Left forelimb (tissue), 1 donor: ENCODE measurements at regions not wholly inside any gene's neighbourhood (a gene's known extent, or its start where the extent isn't known, plus 50 kb on each side); places are given as distances from the start of the nearest gene placed in this dataset.
"Not testable (repeated sequence)": the region's sequence is repeated elsewhere in the genome, so short reads cannot be mapped to it uniquely, and the experiment has no call there.

Experiments
- DNase-seq: peaks from one replicate; pipeline ENCODE4 v3.0.0-alpha.2; 2018; ENCODE audit warnings: low spot score

GRCh38 chr21:35314857-35315582 is 265.9 kb upstream of the RUNX1 start:
- no peak for DNase-seq

GRCh38 chr21:35311985-35312384 is 262.9 kb upstream of the RUNX1 start:
- no peak for DNase-seq

GRCh38 chr21:35309316-35309715 is 260.2 kb upstream of the RUNX1 start:
- no peak for DNase-seq

- no peak for DNase-seq
These were observed 254.0 kb upstream of the RUNX1 start for GRCh38 chr21:35303085-35303484.

GRCh38 chr21:35298757-35299156 is 249.7 kb upstream of the RUNX1 start:
- no peak for DNase-seq

- no peak for DNase-seq
These were observed 248.6 kb upstream of the RUNX1 start for GRCh38 chr21:35297665-35298064.

- no peak for DNase-seq
These were observed 245.3 kb upstream of the RUNX1 start for GRCh38 chr21:35294231-35294898.

- no peak for DNase-seq
These were observed 243.0 kb upstream of the RUNX1 start for GRCh38 chr21:35291973-35292627.

GRCh38 chr21:35291034-35291433 is 241.9 kb upstream of the RUNX1 start:
- DNase-seq = no peak

GRCh38 chr21:35288238-35288637 is 239.1 kb upstream of the RUNX1 start:
- no peak for DNase-seq

- DNase-seq = no peak
These were observed 235.1 kb upstream of the RUNX1 start for GRCh38 chr21:35284199-35284598.

GRCh38 chr21:35282944-35283343 is 233.8 kb upstream of the RUNX1 start:
- DNase-seq = no peak

GRCh38 chr21:35281956-35282355 is 232.9 kb upstream of the RUNX1 start:
- DNase-seq = no peak

- DNase-seq = no peak
These were observed 231.1 kb upstream of the RUNX1 start for GRCh38 chr21:35280231-35280630.

GRCh38 chr21:35275776-35276175 is 226.7 kb upstream of the RUNX1 start:
- no peak for DNase-seq

GRCh38 chr21:35274923-35275322 is 225.8 kb upstream of the RUNX1 start:
- no peak for DNase-seq

GRCh38 chr21:35274090-35274489 is 225.0 kb upstream of the RUNX1 start:
- DNase-seq = no peak

- DNase-seq = no peak
These were observed 224.2 kb upstream of the RUNX1 start for GRCh38 chr21:35273333-35273732.

- not testable (repeated sequence) for DNase-seq
These were observed 222.4 kb upstream of the RUNX1 start for GRCh38 chr21:35271344-35272118.

- DNase-seq = no peak
These were observed 219.7 kb upstream of the RUNX1 start for GRCh38 chr21:35268817-35269216.

- DNase-seq = no peak
These were observed 219.2 kb upstream of the RUNX1 start for GRCh38 chr21:35268261-35268660.

GRCh38 chr21:35266546-35266945 is 217.4 kb upstream of the RUNX1 start:
- no peak for DNase-seq
